Right atrium auricular region (tissue), 2 donors: ENCODE measurements at regions not wholly inside any gene's neighbourhood (a gene's known extent, or its start where the extent isn't known, plus 50 kb on each side); places are given as distances from the start of the nearest gene placed in this dataset.
A peak's percentile ranks its signal among the peaks of the same experiment; 100 is the strongest.

Source experiments
- DNase-seq: peaks from one replicate; pipeline ENCODE4 v3.0.0-alpha.2; 2019; ENCODE audit warnings: low spot score
- H3K27ac ChIP-seq, 2 donors: fragments of 200-600 bp; sonication (generic); 1 replicate in 1 of 2; 2 replicates in 1 of 2; pipeline ENCODE4 v1.5.1; 2016 to 2019
- H3K27me3 ChIP-seq, 2 donors: fragments of 200-600 bp; sonication (generic); one replicate each; pipeline versions ENCODE4 v1.5.1 to v1.6.0; 2017 to 2019
- H3K36me3 ChIP-seq: fragments of 200-600 bp; sonication (generic); one replicate; pipeline ENCODE4 v1.5.1; 2016
- H3K4me1 ChIP-seq, 2 donors: fragments of 200-600 bp; sonication (generic); one replicate each; pipeline versions ENCODE4 v1.5.1 to v1.6.0; 2017 to 2019
- H3K4me3 ChIP-seq, 2 donors: fragments of 200-600 bp; sonication (generic); 1 replicate in 1 of 2; 2 replicates in 1 of 2; pipeline ENCODE4 v1.5.1; 2017 to 2019; ENCODE audit warnings: mild to moderate bottlenecking in 1 of 2, moderate library complexity in 1 of 2
- H3K9me3 ChIP-seq, 2 donors: fragments of 200-600 bp; sonication (generic); one replicate each; pipeline ENCODE4 v1.5.1; 2019
- TF ChIP-seq, protein P1 (sequence below), 2 donors: fragments of 200-600 bp; sonication (generic); IDR thresholded peaks; one replicate each; pipeline ENCODE4 v1.5.1; 2019; ENCODE audit warnings: antibody characterized with exemption in 2 of 2

DNA sequence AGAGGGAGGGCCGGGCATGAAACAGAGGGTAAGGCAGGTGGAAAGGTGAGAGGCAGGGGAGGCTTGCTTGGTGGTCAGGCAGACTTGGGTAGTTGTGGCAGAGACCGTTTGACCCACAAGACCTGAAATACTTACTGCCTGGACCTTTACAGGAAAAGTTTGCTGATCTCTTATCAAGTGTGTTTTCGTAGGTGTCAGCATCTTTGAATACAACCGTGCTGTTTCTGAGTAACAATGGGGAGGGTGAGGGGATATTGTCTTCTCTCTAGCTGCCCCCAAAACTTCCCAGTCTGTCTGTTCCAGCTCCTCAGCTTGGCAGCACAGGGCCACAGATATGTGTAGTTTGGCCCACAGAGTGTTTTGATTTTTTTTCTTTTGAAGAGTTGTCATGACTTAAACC lies 212.5 kb upstream of the MPHOSPH6 start:
- Histone ChIP-seq H3K36me3 (no peaks in the 10 kb centered on the region), H3K9me3 (no peaks in the 10 kb centered on the region), H3K4me1 (no peaks in the 10 kb centered on the region), H3K27ac (no peak overlapping the region), H3K27me3 (no peaks in the 10 kb centered on the region), H3K4me3 (no peak overlapping the region)
- TF ChIP-seq, protein P1, sequence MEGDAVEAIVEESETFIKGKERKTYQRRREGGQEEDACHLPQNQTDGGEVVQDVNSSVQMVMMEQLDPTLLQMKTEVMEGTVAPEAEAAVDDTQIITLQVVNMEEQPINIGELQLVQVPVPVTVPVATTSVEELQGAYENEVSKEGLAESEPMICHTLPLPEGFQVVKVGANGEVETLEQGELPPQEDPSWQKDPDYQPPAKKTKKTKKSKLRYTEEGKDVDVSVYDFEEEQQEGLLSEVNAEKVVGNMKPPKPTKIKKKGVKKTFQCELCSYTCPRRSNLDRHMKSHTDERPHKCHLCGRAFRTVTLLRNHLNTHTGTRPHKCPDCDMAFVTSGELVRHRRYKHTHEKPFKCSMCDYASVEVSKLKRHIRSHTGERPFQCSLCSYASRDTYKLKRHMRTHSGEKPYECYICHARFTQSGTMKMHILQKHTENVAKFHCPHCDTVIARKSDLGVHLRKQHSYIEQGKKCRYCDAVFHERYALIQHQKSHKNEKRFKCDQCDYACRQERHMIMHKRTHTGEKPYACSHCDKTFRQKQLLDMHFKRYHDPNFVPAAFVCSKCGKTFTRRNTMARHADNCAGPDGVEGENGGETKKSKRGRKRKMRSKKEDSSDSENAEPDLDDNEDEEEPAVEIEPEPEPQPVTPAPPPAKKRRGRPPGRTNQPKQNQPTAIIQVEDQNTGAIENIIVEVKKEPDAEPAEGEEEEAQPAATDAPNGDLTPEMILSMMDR (IDR thresholded peaks at IDR 0.05), result no peak
- no peak for DNase-seq

- Histone ChIP-seq H3K4me3 (no peak overlapping the region), H3K27me3 (no peaks in the 10 kb centered on the region), H3K4me1 (no peaks in the 10 kb centered on the region), H3K27ac (no peak overlapping the region), H3K9me3 (no peaks in the 10 kb centered on the region), H3K36me3 (no peaks in the 10 kb centered on the region)
- DNase-seq, result no peak
- TF ChIP-seq, protein P1 (IDR thresholded peaks at IDR 0.05), result no peak
Measured at GRCh38 chr16:82379551-82379950, 209.5 kb upstream of the MPHOSPH6 start.

- Histone ChIP-seq H3K27ac (no peak overlapping the region), H3K4me3 (no peak overlapping the region), H3K36me3 (no peaks in the 10 kb centered on the region), H3K27me3 (no peaks in the 10 kb centered on the region), H3K4me1 (no peaks in the 10 kb centered on the region), H3K9me3 (no peaks in the 10 kb centered on the region)
- no peak for DNase-seq
- TF ChIP-seq, protein P1 (IDR thresholded peaks at IDR 0.05), result no peak
Measured at GRCh38 chr16:82373976-82374375, 204.0 kb upstream of the MPHOSPH6 start.

- Histone ChIP-seq H3K4me3 (no peak overlapping the region), H3K4me1 (no peaks in the 10 kb centered on the region), H3K27ac (no peak overlapping the region), H3K9me3 (no peaks in the 10 kb centered on the region), H3K27me3 (no peaks in the 10 kb centered on the region), H3K36me3 (no peaks in the 10 kb centered on the region)
- no peak for DNase-seq
- TF ChIP-seq, protein P1 (IDR thresholded peaks at IDR 0.05), result no peak
Measured at GRCh38 chr16:82370282-82370681, 200.3 kb upstream of the MPHOSPH6 start.

GRCh38 chr16:82368041-82368440 lies 198.0 kb upstream of the MPHOSPH6 start:
- peaks cover 0 to 3% of the 10 kb centered on the region in 2 donors for H3K4me1 ChIP-seq
- DNase-seq, result no peak
- H3K9me3 ChIP-seq, result no peaks in the 10 kb centered on the region

DNA sequence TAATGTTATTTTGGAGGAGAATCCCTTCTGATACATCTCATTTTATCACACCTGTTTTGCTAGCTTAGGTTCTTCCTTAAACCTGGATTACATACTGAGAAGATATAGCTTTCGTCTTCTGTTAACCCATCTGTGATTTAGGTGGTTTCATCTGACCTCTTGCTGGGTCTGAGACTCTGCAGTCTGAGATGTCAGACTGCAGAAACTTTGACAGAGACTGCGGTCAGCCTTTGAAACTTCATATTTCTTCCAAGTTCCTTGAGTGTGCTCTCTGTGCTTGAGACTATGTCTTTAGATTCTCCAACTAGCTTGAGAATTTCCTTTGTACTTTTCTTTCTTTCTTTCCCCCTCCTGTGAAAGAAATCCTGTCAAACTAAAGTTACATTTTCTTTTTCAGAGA lies 196.4 kb upstream of the MPHOSPH6 start:
- H3K27me3 ChIP-seq, result no peaks in the 10 kb centered on the region
- no peaks in the 10 kb centered on the region for H3K9me3 ChIP-seq
- no peaks in the 10 kb centered on the region for H3K36me3 ChIP-seq
- H3K27ac ChIP-seq, result no peak overlapping the region
- no peak overlapping the region for H3K4me3 ChIP-seq
- TF ChIP-seq, protein P1 (IDR thresholded peaks at IDR 0.05), result no peak
- H3K4me1 ChIP-seq, result peaks cover 0 to 3% of the 10 kb centered on the region in 2 donors
- DNase-seq, result no peak

More at GRCh38 chr16:82368041-82368440, 198.0 kb upstream of the MPHOSPH6 start:
- no peak overlapping the region for H3K4me3 ChIP-seq
- no peaks in the 10 kb centered on the region for H3K36me3 ChIP-seq
- no peaks in the 10 kb centered on the region for H3K27me3 ChIP-seq
- H3K27ac ChIP-seq, result no peak overlapping the region
- TF ChIP-seq, protein P1 (IDR thresholded peaks at IDR 0.05), result peak; percentile 22 to 53
